GM06990 (cell line): ENCODE measurements at regions not wholly inside any gene's neighbourhood (a gene's known extent, or its start where the extent isn't known, plus 50 kb on each side); places are given as distances from the start of the nearest gene placed in this dataset.

Experiments
- DNase-seq: peaks from one replicate; pipeline ENCODE4 v3.0.0-alpha.2; 2011; ENCODE audit not compliant: insufficient read length; ENCODE audit errors: extremely low read depth
- H3K27me3 ChIP-seq: replicated peaks from 2 replicates; pipeline ENCODE4 v1.6.0; 2011; ENCODE audit warnings: low read length; ENCODE audit not compliant: control insufficient read depth, insufficient read depth
- H3K36me3 ChIP-seq: 2 replicates; pipeline ENCODE4 v1.5.1; 2011; ENCODE audit warnings: low read length; ENCODE audit not compliant: control insufficient read depth, insufficient read depth
- H3K4me3 ChIP-seq: replicated peaks from 2 replicates; pipeline ENCODE4 v1.5.1; 2011; ENCODE audit warnings: low read depth, mild to moderate bottlenecking, control low read depth, low read length
- TF ChIP-seq, protein P1 (sequence below): IDR thresholded peaks from 2 replicates; pipeline ENCODE4 v1.5.1; 2011; ENCODE audit warnings: low read length, control low read depth, mild to moderate bottlenecking, inconsistent platforms; ENCODE audit not compliant: insufficient read depth, poor library complexity, severe bottlenecking

DNA sequence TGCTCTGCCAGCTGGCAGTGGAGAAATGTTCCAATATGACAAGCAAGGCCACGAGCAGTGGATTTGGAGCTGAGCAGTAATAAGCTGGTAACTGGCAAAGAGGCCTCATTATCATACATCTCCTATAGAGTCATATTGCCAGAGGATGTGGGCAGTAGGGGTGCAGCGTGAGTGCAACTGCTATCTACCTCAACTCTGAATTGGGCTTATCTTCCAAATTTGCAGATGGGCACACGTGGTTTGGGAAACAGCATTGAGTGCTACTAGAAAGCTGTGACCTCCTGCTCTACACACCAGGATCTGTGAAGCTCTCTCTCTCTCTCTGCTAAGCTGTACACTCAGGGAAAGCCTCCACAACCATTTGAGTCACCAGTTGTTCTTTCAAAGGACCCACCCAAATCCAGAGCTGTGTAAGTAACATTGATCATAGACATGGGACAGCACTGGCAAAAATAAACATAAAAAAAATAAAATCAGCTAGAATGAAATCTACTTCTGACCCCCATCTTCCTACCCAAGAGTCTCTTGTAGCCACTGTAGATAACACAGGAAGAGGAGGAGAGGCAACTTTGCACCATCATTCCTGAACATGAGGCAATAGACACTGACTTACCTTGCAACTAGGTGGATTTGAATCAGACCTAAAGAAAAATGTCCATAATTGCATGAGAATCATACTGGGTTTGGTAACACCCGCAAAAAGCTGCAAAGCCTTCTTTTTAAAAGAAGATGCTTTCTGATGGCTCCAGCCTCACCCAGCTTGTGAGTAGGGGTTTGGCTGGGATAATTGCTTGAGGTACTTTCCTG is 82.9 kb upstream of the THBS1 start:
- no peak for DNase-seq
- Histone ChIP-seq H3K4me3 (no peak overlapping the region), H3K36me3 (no peaks in the 10 kb centered on the region), H3K27me3 (no peaks in the 10 kb centered on the region)
- TF ChIP-seq, protein P1, sequence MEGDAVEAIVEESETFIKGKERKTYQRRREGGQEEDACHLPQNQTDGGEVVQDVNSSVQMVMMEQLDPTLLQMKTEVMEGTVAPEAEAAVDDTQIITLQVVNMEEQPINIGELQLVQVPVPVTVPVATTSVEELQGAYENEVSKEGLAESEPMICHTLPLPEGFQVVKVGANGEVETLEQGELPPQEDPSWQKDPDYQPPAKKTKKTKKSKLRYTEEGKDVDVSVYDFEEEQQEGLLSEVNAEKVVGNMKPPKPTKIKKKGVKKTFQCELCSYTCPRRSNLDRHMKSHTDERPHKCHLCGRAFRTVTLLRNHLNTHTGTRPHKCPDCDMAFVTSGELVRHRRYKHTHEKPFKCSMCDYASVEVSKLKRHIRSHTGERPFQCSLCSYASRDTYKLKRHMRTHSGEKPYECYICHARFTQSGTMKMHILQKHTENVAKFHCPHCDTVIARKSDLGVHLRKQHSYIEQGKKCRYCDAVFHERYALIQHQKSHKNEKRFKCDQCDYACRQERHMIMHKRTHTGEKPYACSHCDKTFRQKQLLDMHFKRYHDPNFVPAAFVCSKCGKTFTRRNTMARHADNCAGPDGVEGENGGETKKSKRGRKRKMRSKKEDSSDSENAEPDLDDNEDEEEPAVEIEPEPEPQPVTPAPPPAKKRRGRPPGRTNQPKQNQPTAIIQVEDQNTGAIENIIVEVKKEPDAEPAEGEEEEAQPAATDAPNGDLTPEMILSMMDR = no peak

DNA sequence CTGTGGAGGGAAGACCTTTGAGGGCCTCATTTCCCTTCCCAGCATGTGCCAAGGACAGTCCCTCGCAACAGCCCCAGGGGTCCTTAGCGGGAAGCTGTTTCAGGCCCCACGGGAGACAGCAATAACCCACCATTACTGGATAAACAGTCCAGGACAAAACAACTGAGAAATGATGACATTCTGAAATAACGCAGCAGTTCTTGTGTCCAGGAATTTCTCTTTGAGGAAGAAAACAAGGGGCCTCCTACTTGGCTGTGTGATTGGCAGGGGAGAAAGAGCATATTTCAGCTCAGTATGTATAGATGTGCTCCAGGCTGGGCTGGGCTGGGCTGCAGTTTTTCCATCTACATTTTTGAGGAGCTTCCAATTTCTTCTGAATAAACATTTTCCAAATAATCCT is 82.2 kb upstream of the THBS1 start:
- no peak for DNase-seq
- Histone ChIP-seq H3K36me3 (no peaks in the 10 kb centered on the region), H3K4me3 (no peak overlapping the region), H3K27me3 (no peaks in the 10 kb centered on the region)
- TF ChIP-seq, protein P1 = no peak

DNA sequence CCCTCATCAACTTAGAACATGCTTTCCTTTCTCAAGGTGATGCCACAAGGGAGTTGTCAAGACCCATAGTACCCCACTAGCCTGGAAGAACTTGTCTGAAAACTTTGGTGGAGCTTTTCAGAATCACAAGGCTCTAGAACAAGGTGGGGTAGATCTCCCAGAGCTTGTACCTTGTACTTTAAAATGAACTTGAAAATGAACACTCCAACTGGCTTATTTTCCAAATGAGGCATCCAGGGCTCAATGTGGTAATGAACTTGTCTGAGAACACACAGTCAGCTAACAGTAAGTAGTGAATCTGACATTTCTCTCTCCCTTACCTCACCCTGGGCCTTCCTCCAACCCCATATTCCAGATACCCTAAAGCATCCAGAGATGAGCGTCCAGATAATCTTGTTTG is 81.8 kb upstream of the THBS1 start:
- no peak for DNase-seq
- TF ChIP-seq, protein P1 = no peak
- H3K27me3 ChIP-seq = no peaks in the 10 kb centered on the region
- H3K4me3 ChIP-seq = no peak overlapping the region
- H3K36me3 ChIP-seq = no peaks in the 10 kb centered on the region

DNA sequence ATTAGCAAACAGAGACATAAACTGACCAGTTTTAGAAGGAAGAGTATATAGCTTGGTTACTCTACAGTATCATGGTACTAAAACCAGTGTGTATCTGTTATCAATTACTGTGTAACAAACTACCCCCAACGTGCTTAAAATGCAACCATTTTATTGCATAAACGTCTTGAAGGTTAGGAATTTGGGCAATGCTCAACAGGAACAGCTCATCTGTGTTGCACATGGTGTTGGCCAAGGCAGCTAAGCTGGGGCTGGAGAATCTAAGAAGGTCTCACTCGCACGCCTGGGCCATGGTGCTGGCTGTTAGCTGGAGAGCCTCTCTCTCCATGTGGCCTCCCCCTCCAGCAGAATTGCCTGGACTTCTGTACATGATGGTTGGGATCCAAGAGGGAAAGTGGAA is 81.2 kb upstream of the THBS1 start:
- no peak overlapping the region for H3K4me3 ChIP-seq
- no peak for DNase-seq
- no peaks in the 10 kb centered on the region for H3K27me3 ChIP-seq
- H3K36me3 ChIP-seq = no peaks in the 10 kb centered on the region
- TF ChIP-seq, protein P1 = no peak

DNA sequence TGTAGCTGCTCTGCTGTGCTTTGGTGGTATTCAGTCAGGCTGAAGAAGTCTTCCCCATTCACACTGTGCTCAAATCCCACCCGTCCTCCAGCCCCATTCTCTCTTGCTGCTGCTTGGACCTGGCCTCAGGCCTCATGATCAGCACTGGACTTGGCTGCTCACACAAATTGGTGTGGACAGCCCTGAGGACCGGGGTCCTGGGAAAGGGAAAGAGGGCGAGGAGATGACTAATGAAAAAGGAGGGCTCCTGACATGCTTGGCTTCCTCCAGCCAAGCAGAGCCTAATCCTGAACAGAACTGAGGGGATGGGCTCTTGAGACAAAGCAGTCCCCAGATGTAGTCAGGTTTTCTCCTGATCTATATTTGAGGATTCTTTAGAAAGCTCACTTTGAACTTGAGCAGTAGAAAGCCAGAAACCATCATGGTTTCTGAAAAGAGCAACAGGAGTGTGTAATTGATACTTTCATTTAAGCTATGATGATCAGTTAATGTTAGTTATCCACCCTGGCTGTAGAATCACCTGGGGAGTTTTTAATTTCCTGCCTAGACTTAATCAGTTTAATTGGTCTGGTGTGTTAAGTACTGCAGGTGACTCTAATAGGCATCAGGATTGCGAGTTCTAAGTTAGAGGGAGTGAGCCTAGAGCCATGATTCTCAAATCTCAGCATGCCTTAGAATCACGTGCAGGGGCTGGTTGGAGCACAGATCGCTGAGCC is 79.4 kb upstream of the THBS1 start:
- Histone ChIP-seq H3K27me3 (no peaks in the 10 kb centered on the region), H3K36me3 (no peaks in the 10 kb centered on the region), H3K4me3 (no peak overlapping the region)
- TF ChIP-seq, protein P1 = no peak
- no peak for DNase-seq
